Endothelial cell of umbilical vein (primary cell): ENCODE measurements at regions not wholly inside any gene's neighbourhood (a gene's known extent, or its start where the extent isn't known, plus 50 kb on each side); places are given as distances from the start of the nearest gene placed in this dataset.

Experiments
- BruUV-seq: library from RNA; stranded (reverse); fragments of 400-500 nt; replicated peaks from 2 replicates; lab custom pipeline; 2021; lab: Mats Ljungman, UMichigan
- CTCF ChIA-PET: fragments of 300-600, 350-600 bp; sonication (Branson Sonifier 250); formaldehyde crosslinking; loops from one replicate; lab custom pipeline; 2021; ENCODE audit warnings: antibody characterized with exemption, inconsistent platforms; lab: Charles Lee
- POLR2A ChIA-PET: fragments of 300-600, 350-600 bp; sonication (Branson Sonifier 250); formaldehyde crosslinking; loops from one replicate; lab custom pipeline; 2021; ENCODE audit warnings: antibody characterized with exemption, inconsistent platforms; lab: Charles Lee
- DNase-seq: peaks from one replicate; pipeline ENCODE4 v3.0.0-alpha.2; 2011; ENCODE audit warnings: low read depth, low spot score
- FAIRE-seq: peaks from 2 replicates; lab custom pipeline; 2011; peaks lifted over from hg19 to GRCh38; lab: Jason Lieb, UNC
- H2AFZ ChIP-seq: 2 replicates; pipeline ENCODE4 v1.6.0; 2012; ENCODE audit warnings: low read depth, low read length, control low read depth, inconsistent platforms
- H3K27ac ChIP-seq: 2 replicates; pipeline ENCODE4 v1.5.1; 2011; ENCODE audit warnings: low read depth, mild to moderate bottlenecking, control low read depth, low read length, moderate library complexity; ENCODE audit not compliant: insufficient read depth
- H3K27me3 ChIP-seq, 2 experiments: 2 replicates each; pipeline versions ENCODE4 v1.6.0 to v1.6.1; 2011; ENCODE audit warnings: low read length in 2 of 2, mixed read lengths in 1 of 2; ENCODE audit not compliant: control insufficient read depth in 2 of 2, insufficient read depth in 2 of 2
- H3K36me3 ChIP-seq, 2 experiments: 2 replicates in 1 of 2; 3 replicates in 1 of 2; pipeline ENCODE4 v1.5.1; 2011; ENCODE audit warnings: low read length in 2 of 2, mild to moderate bottlenecking in 1 of 2, moderate library complexity in 1 of 2; ENCODE audit not compliant: control insufficient read depth in 2 of 2, insufficient read depth in 2 of 2; ENCODE audit errors: extremely low read depth in 1 of 2
- H3K4me1 ChIP-seq: 3 replicates; pipeline ENCODE4 v1.5.1; 2011; ENCODE audit warnings: mild to moderate bottlenecking, low read length; ENCODE audit not compliant: control insufficient read depth, insufficient read depth; ENCODE audit errors: extremely low read depth
- H3K4me2 ChIP-seq: 2 replicates; pipeline ENCODE4 v1.6.1; 2011; ENCODE audit warnings: low read length, control low read depth, mixed read lengths; ENCODE audit not compliant: insufficient read depth
- H3K4me3 ChIP-seq, 3 experiments: fragments of 200-600 bp in 1 of 3; sonication (generic), shearing (Covaris generic) in 1 of 3; replicated peaks in 1 of 3; 2 replicates each; pipeline ENCODE4 v1.5.1; 2011 to 2016; ENCODE audit warnings: control low read depth in 3 of 3, low read length in 3 of 3, mild to moderate bottlenecking in 2 of 3, inconsistent platforms in 1 of 3, low read depth in 1 of 3, moderate library complexity in 1 of 3; ENCODE audit not compliant: insufficient read depth in 1 of 3
- H3K79me2 ChIP-seq: 2 replicates; pipeline ENCODE4 v1.6.0; 2012; ENCODE audit warnings: low read length, inconsistent platforms; ENCODE audit not compliant: control insufficient read depth, insufficient read depth
- H3K9ac ChIP-seq: replicated peaks from 2 replicates; pipeline ENCODE3; 2011; ENCODE audit warnings: low read length, control low read depth; ENCODE audit not compliant: insufficient read depth; ENCODE audit errors: extremely low read depth
- H3K9me1 ChIP-seq: replicated peaks from 3 replicates; pipeline ENCODE4 v1.6.0; 2011; ENCODE audit warnings: mild to moderate bottlenecking, low read length; ENCODE audit not compliant: control insufficient read depth, insufficient read depth; ENCODE audit errors: extremely low read depth
- H3K9me3 ChIP-seq: replicated peaks from 2 replicates; pipeline ENCODE4 v1.5.1; 2012; ENCODE audit warnings: low read length, inconsistent platforms; ENCODE audit not compliant: control insufficient read depth, insufficient read depth
- H4K20me1 ChIP-seq: replicated peaks from 2 replicates; pipeline ENCODE3; 2011; ENCODE audit warnings: mild to moderate bottlenecking, low read length; ENCODE audit not compliant: control insufficient read depth, insufficient read depth; ENCODE audit errors: extremely low read depth
- EZH2 ChIP-seq: IDR thresholded peaks from 2 replicates; pipeline ENCODE4 v1.6.1; 2012; ENCODE audit warnings: borderline replicate concordance, low read depth, mild to moderate bottlenecking, moderate library complexity, low read length, inconsistent platforms; ENCODE audit not compliant: severe bottlenecking
- FOS ChIP-seq: IDR thresholded peaks from 2 replicates; pipeline ENCODE4 v1.6.1; 2011; ENCODE audit warnings: mild to moderate bottlenecking, low read length, moderate library complexity, borderline replicate concordance; ENCODE audit not compliant: insufficient read depth
- GATA2 ChIP-seq: IDR thresholded peaks from 2 replicates; pipeline ENCODE4 v1.7.0; 2011; ENCODE audit warnings: low read depth, mild to moderate bottlenecking, moderate library complexity, mixed read lengths, low read length; ENCODE audit not compliant: insufficient read length, insufficient read depth
- JUN ChIP-seq: IDR thresholded peaks from 2 replicates; pipeline ENCODE4 v1.6.1; 2011; ENCODE audit warnings: borderline replicate concordance, low read depth; ENCODE audit not compliant: insufficient read length, insufficient read depth
- MYC ChIP-seq: IDR thresholded peaks from one replicate; pipeline ENCODE4 v1.6.1; 2011; ENCODE audit warnings: mild to moderate bottlenecking, low read depth, low read length
- POLR2A ChIP-seq: IDR thresholded peaks from 2 replicates; pipeline ENCODE4 v1.6.1; 2012; ENCODE audit warnings: low read depth, mild to moderate bottlenecking, control low read depth, low read length
- POLR2AphosphoS5 ChIP-seq: IDR thresholded peaks from 2 replicates; pipeline ENCODE4 v1.6.1; 2012; ENCODE audit warnings: low read depth, mild to moderate bottlenecking, control low read depth, low read length, moderate library complexity; ENCODE audit not compliant: insufficient read depth
- dilution Hi-C: fragments of 300-500 bp; cut with MboI; formaldehyde crosslinking; loops from one replicate; pipeline ENCODE4 v1.15.0; 2019; ENCODE audit warnings: low sequenced_read_pairs; ENCODE audit not compliant: extremely low pct_ligation_motif_present
- intact Hi-C: fragments of 100-400 bp; cut with micrococcal nuclease; formaldehyde crosslinking; loops from one replicate; pipeline ENCODE4 v1.10.0; 2022
- TF ChIP-seq, protein P1 (sequence below), 2 donors: IDR thresholded peaks; 1 replicate in 1 of 2; 2 replicates in 1 of 2; pipeline ENCODE4 v1.5.1; 2011; ENCODE audit warnings: low read length in 2 of 2, mild to moderate bottlenecking in 2 of 2, moderate library complexity in 2 of 2, control low read depth in 1 of 2, inconsistent platforms in 1 of 2, low read depth in 1 of 2; ENCODE audit not compliant: insufficient read depth in 1 of 2; ENCODE audit errors: extremely low read depth in 1 of 2
- TF ChIP-seq, protein P2 (sequence below): IDR thresholded peaks from 2 replicates; pipeline ENCODE4 v1.6.1; 2011; ENCODE audit not compliant: insufficient read depth, insufficient read length

DNA sequence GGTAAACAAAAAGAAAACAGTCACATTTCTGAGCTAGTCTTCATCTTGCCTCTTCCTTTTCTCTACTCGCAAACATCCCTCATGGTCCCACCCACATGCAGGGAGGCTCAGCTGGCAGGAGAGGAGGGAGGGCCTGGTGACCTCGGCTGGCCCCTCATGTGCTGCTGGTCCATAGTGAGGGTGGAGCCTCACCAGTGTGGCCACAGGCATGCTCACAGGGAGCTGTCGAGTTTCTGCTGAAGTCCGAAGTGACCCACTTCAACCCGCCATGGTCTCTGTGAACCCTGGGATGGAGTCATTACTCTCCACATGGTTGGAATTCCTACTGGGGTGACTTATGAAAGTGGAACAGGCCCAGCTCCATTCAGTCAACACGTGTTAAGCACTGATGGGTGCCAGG lies 253.4 kb downstream of the RHOU start:
- Histone ChIP-seq H3K27ac (no peak overlapping the region), H3K27me3 (peaks cover 0 to 3% of the 10 kb centered on the region in 2 experiments), H3K36me3 (no peaks in the 10 kb centered on the region), H3K9ac (no peak overlapping the region), H3K4me1 (no peaks in the 10 kb centered on the region), H3K79me2 (no peaks in the 10 kb centered on the region), H2AFZ (no peak overlapping the region), H4K20me1 (no peaks in the 10 kb centered on the region), H3K4me3 (no peak overlapping the region), H3K9me3 (no peaks in the 10 kb centered on the region), H3K9me1 (no peaks in the 10 kb centered on the region), H3K4me2 (no peak overlapping the region)
- FAIRE-seq = no peak
- no peak for TF ChIP-seq POLR2AphosphoS5
- TF ChIP-seq EZH2 = no peak
- TF ChIP-seq FOS = no peak
- TF ChIP-seq JUN = no peak
- TF ChIP-seq POLR2A = no peak
- no peak for TF ChIP-seq GATA2
- no peak for TF ChIP-seq MYC
- TF ChIP-seq, protein P1, sequence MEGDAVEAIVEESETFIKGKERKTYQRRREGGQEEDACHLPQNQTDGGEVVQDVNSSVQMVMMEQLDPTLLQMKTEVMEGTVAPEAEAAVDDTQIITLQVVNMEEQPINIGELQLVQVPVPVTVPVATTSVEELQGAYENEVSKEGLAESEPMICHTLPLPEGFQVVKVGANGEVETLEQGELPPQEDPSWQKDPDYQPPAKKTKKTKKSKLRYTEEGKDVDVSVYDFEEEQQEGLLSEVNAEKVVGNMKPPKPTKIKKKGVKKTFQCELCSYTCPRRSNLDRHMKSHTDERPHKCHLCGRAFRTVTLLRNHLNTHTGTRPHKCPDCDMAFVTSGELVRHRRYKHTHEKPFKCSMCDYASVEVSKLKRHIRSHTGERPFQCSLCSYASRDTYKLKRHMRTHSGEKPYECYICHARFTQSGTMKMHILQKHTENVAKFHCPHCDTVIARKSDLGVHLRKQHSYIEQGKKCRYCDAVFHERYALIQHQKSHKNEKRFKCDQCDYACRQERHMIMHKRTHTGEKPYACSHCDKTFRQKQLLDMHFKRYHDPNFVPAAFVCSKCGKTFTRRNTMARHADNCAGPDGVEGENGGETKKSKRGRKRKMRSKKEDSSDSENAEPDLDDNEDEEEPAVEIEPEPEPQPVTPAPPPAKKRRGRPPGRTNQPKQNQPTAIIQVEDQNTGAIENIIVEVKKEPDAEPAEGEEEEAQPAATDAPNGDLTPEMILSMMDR (IDR thresholded peaks at IDR 0.05; ENCODE audit: extremely low read depth in 1 of 2, insufficient read depth in 1 of 2, low read depth in 1 of 2, low read length in 2 of 2) = no peak
- TF ChIP-seq, protein P2, sequence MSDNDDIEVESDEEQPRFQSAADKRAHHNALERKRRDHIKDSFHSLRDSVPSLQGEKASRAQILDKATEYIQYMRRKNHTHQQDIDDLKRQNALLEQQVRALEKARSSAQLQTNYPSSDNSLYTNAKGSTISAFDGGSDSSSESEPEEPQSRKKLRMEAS = no peak
- ChIA-PET POLR2A (no interaction called here), CTCF (no interaction called here)
- intact Hi-C loops = no loop called here
- dilution Hi-C loops = no loop called here
- no peak for DNase-seq
- BruUV-seq = no TSS peak
